Panc1 (cell line): ENCODE measurements at regions not wholly inside any gene's neighbourhood (a gene's known extent, or its start where the extent isn't known, plus 50 kb on each side); places are given as distances from the start of the nearest gene placed in this dataset.

ENCODE experiments used
- ATAC-seq: fragments of 200-7000 bp; cut with Tn5 transposase; 2 replicates; pipeline ENCODE4 v1.9.1; 2020; ENCODE audit warnings: mild to moderate bottlenecking, moderate library complexity
- BruUV-seq: library from RNA; stranded (reverse); fragments of 400-500 nt; replicated peaks from 2 replicates; lab custom pipeline; 2021; lab: Mats Ljungman, UMichigan
- CTCF ChIA-PET: fragments of 300-600 bp; sonication (Branson Sonifier 250); formaldehyde crosslinking; loops from one replicate; lab custom pipeline; 2022; ENCODE audit warnings: antibody characterized with exemption; lab: Charles Lee
- POLR2A ChIA-PET: fragments of 300-600 bp; sonication (Branson Sonifier 250); formaldehyde crosslinking; loops from one replicate; lab custom pipeline; 2022; ENCODE audit warnings: antibody characterized with exemption; lab: Charles Lee
- DNase-seq: peaks from one replicate; pipeline ENCODE4 v3.0.0-alpha.2; 2010; ENCODE audit warnings: low read depth, low spot score
- H3K27ac ChIP-seq: 2 replicates; pipeline ENCODE4 v1.5.1; 2011; ENCODE audit warnings: mild to moderate bottlenecking, low read length, inconsistent platforms
- H3K27me3 ChIP-seq: fragments of 200-500 bp; sonication (Bioruptor generic); 2 replicates; pipeline ENCODE4 v1.6.0; 2014; ENCODE audit warnings: low read length, inconsistent platforms; ENCODE audit not compliant: control insufficient read depth, insufficient read depth
- H3K36me3 ChIP-seq: fragments of 200-500 bp; sonication (Bioruptor generic); 2 replicates; pipeline ENCODE4 v1.5.1; 2014; ENCODE audit warnings: inconsistent platforms, mild to moderate bottlenecking, low read length, moderate library complexity; ENCODE audit not compliant: control insufficient read depth, insufficient read depth
- H3K4me1 ChIP-seq: 2 replicates; pipeline ENCODE4 v1.5.1; 2011; ENCODE audit warnings: inconsistent platforms, mild to moderate bottlenecking, low read length, moderate library complexity; ENCODE audit not compliant: control insufficient read depth, insufficient read depth
- H3K4me3 ChIP-seq, 2 experiments: 2 replicates each; pipeline ENCODE4 v1.5.1; 2011 to 2012; ENCODE audit warnings: low read depth in 2 of 2, low read length in 2 of 2, mild to moderate bottlenecking in 2 of 2, inconsistent platforms in 1 of 2, moderate library complexity in 1 of 2
- H3K9me3 ChIP-seq: fragments of 200-500 bp; sonication (Bioruptor generic); 2 replicates; pipeline ENCODE4 v1.5.1; 2014; ENCODE audit warnings: low read depth, mild to moderate bottlenecking, inconsistent platforms, low read length, moderate library complexity; ENCODE audit not compliant: control insufficient read depth, insufficient read depth
- POLR2AphosphoS5 ChIP-seq: IDR thresholded peaks from 2 replicates; pipeline ENCODE4 v1.6.1; 2012; ENCODE audit warnings: mild to moderate bottlenecking, low read depth, low read length, moderate library complexity
- SIN3A ChIP-seq: IDR thresholded peaks from 2 replicates; pipeline ENCODE4 v1.6.1; 2012; ENCODE audit warnings: low read depth, mild to moderate bottlenecking, low read length, moderate library complexity, borderline replicate concordance; ENCODE audit not compliant: insufficient read depth
- TCF7L2 ChIP-seq: IDR thresholded peaks from 2 replicates; pipeline ENCODE4 v1.6.1; 2011; ENCODE audit warnings: mild to moderate bottlenecking, low read depth, low read length, inconsistent platforms
- in situ Hi-C: cut with HindIII; loops from 2 replicates; pipeline ENCODE4 v1.10.0; 2016; ENCODE audit warnings: low sequenced_read_pairs, low pct_unique_long_range_greater_than_20kb
- intact Hi-C: fragments of 100-400 bp; cut with micrococcal nuclease; formaldehyde crosslinking; loops from one replicate; pipeline ENCODE4 v1.10.0; 2022; ENCODE audit not compliant: unreplicated experiment
- TF ChIP-seq, protein P1 (sequence below): fragments of 450-650 bp; IDR thresholded peaks from 2 replicates; pipeline ENCODE4 v1.5.1; 2017; ENCODE audit warnings: mild to moderate bottlenecking
- TF ChIP-seq, protein P2 (sequence below), 2 experiments: IDR thresholded peaks; 2 replicates each; pipeline ENCODE4 v1.6.1; 2011 to 2012; ENCODE audit warnings: low read depth in 2 of 2, control low read depth in 1 of 2, low read length in 1 of 2, mild to moderate bottlenecking in 1 of 2, moderate library complexity in 1 of 2; ENCODE audit not compliant: insufficient read depth in 1 of 2

DNA sequence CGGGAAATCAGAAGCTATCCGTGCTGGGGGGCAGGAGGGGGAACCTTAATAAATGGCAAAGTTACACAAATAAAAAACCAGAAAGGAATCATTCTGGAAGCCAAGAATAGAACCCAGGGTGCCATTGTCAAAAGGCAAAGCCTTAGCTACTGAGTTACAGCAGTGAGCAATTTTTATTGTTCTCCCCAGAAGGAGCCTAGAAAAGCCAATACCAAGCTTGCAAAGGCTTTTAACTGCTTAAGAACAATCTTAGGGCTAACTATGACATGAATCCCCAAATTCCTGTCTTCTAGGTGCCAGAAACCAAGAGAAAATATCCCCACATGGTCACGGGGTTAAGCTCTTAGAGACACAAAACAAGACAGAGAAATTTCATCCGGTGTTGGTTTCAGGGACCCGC lies 482.7 kb downstream of the CCSER2 start:
- no peak overlapping the region for H3K4me3 ChIP-seq
- H3K9me3 ChIP-seq, result 0 out of 2 replicates have a peak, but pooled peaks cover 3% of the 10 kb centered on the region
- POLR2A ChIA-PET, result no interaction called here
- H3K36me3 ChIP-seq, result no peaks in the 10 kb centered on the region
- in situ Hi-C loops, result no loop called here
- BruUV-seq, result no TSS peak
- no peaks in the 10 kb centered on the region for H3K4me1 ChIP-seq
- no peak for DNase-seq
- no peak for ATAC-seq
- intact Hi-C loops, result no loop called here
- CTCF ChIA-PET, result no interaction called here
- TF ChIP-seq, protein P1, sequence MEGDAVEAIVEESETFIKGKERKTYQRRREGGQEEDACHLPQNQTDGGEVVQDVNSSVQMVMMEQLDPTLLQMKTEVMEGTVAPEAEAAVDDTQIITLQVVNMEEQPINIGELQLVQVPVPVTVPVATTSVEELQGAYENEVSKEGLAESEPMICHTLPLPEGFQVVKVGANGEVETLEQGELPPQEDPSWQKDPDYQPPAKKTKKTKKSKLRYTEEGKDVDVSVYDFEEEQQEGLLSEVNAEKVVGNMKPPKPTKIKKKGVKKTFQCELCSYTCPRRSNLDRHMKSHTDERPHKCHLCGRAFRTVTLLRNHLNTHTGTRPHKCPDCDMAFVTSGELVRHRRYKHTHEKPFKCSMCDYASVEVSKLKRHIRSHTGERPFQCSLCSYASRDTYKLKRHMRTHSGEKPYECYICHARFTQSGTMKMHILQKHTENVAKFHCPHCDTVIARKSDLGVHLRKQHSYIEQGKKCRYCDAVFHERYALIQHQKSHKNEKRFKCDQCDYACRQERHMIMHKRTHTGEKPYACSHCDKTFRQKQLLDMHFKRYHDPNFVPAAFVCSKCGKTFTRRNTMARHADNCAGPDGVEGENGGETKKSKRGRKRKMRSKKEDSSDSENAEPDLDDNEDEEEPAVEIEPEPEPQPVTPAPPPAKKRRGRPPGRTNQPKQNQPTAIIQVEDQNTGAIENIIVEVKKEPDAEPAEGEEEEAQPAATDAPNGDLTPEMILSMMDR, result no peak
- TF ChIP-seq POLR2AphosphoS5 (no peak), SIN3A (no peak), TCF7L2 (no peak)
- TF ChIP-seq, protein P2, sequence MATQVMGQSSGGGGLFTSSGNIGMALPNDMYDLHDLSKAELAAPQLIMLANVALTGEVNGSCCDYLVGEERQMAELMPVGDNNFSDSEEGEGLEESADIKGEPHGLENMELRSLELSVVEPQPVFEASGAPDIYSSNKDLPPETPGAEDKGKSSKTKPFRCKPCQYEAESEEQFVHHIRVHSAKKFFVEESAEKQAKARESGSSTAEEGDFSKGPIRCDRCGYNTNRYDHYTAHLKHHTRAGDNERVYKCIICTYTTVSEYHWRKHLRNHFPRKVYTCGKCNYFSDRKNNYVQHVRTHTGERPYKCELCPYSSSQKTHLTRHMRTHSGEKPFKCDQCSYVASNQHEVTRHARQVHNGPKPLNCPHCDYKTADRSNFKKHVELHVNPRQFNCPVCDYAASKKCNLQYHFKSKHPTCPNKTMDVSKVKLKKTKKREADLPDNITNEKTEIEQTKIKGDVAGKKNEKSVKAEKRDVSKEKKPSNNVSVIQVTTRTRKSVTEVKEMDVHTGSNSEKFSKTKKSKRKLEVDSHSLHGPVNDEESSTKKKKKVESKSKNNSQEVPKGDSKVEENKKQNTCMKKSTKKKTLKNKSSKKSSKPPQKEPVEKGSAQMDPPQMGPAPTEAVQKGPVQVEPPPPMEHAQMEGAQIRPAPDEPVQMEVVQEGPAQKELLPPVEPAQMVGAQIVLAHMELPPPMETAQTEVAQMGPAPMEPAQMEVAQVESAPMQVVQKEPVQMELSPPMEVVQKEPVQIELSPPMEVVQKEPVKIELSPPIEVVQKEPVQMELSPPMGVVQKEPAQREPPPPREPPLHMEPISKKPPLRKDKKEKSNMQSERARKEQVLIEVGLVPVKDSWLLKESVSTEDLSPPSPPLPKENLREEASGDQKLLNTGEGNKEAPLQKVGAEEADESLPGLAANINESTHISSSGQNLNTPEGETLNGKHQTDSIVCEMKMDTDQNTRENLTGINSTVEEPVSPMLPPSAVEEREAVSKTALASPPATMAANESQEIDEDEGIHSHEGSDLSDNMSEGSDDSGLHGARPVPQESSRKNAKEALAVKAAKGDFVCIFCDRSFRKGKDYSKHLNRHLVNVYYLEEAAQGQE (IDR thresholded peaks at IDR 0.05; ENCODE audit: insufficient read depth in 1 of 2, low read depth in 2 of 2, low read length in 1 of 2), result no peak
- no peaks in the 10 kb centered on the region for H3K27me3 ChIP-seq
- no peak overlapping the region for H3K27ac ChIP-seq

DNA sequence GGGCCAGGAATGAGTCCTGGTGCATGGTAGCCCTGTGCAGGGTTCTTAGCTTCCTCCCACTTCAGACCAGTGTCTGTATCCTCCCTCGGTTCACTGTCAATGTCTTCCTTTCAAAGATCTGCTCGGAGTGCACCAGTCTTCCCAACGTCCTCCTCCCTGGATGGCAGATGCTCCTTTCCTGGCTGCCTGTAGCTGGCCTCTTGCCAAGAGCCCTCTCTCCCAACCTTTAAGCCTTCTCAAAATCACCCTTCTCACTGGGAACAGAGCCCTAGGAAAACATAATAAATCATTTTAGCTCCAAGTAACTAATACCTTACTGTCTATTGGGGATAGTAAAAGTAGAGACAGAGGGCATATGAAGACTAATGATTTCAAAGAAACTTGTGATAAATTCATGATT lies 490.6 kb downstream of the CCSER2 start:
- Histone ChIP-seq H3K4me3 (no peak overlapping the region), H3K4me1 (no peaks in the 10 kb centered on the region), H3K27me3 (no peaks in the 10 kb centered on the region), H3K9me3 (no peaks in the 10 kb centered on the region), H3K27ac (no peak overlapping the region), H3K36me3 (no peaks in the 10 kb centered on the region)
- ATAC-seq, result no peak
- BruUV-seq, result no TSS peak
- CTCF ChIA-PET, result no interaction called here
- POLR2A ChIA-PET, result no interaction called here
- DNase-seq, result no peak
- in situ Hi-C loops (no loop called here), intact Hi-C loops (no loop called here)
- TF ChIP-seq SIN3A (no peak), POLR2AphosphoS5 (no peak), TCF7L2 (no peak)
- TF ChIP-seq, protein P1, result no peak
- TF ChIP-seq, protein P2 (IDR thresholded peaks at IDR 0.05; ENCODE audit: insufficient read depth in 1 of 2, low read depth in 2 of 2, low read length in 1 of 2), result no peak
